ENCODE measurements at regions not wholly inside any gene's neighbourhood (a gene's known extent, or its start where the extent isn't known, plus 50 kb on each side); places are given as distances from the start of the nearest gene placed in this dataset.
"Not testable (repeated sequence)": the region's sequence is repeated elsewhere in the genome, so short reads cannot be mapped to it uniquely, and the experiment has no call there.

- H3K9me3 ChIP-seq = no peaks in the 10 kb centered on the region
- H3K27me3 ChIP-seq = no peaks in the 10 kb centered on the region
- no peaks in the 10 kb centered on the region for H3K36me3 ChIP-seq
- no peaks in the 10 kb centered on the region for H3K4me1 ChIP-seq
- no peak overlapping the region for H3K27ac ChIP-seq
- H3K4me3 ChIP-seq = no peak overlapping the region
- TF ChIP-seq CTCF (IDR thresholded peaks at IDR 0.05) = no peak
- no peak for TF ChIP-seq POLR2A (IDR thresholded peaks at IDR 0.05)
- DNase-seq = no peak
Measured at GRCh38 chr1:102661481-102661880, 446.8 kb downstream of the COL11A1 start.

DNA sequence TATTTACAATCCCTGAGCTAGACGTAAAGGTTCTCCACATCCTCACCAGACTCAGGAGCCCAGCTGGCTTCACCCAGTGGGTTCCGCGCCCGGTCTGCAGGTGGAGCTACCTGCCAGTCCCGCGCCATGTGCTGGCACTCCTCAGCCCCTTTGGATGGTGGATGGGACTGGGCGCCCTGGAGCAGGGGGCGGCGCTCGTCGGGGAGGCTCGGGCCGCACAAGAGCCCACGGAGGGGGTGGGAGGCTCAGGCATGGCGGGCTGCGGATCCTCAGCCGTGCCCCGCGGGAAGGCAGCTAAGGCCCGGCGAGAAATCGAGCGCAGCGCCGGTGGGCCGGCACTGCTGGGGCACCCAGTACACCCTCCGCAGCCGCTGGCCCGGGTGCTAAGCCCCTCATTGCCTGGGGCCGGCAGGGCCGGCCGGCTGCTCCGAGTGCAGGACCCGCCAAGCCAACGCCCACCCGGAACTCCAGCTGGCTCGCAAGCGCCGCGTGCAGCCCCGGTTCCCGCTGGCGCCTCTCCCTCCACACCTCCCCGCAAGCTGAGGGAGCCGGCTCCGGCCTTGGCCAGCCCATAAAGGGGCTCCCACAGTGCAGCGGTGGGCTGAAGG, 448.3 kb downstream of the COL11A1 start:
- not testable (repeated sequence) for H3K27ac ChIP-seq, DNase-seq, H3K27me3 ChIP-seq, H3K9me3 ChIP-seq, H3K36me3 ChIP-seq, H3K4me3 ChIP-seq, H3K4me1 ChIP-seq

DNA sequence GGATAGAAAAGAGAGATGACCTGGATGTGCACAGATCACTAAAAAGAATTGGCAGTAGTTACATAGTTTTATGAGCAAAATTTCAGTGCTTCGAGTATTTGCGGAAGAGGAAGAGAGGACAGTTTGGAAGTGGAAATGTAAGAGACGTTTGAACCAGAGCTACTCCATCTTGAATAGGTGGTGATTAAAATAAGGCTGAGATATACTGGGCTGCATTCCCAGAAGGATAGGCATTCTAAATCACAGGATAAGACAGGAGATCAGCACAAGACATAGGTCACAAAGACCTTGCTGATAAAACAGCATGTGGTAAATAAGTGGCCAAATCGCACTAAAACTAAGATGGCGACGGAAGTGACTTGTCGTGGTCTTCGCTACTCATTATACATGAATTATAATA, 453.3 kb downstream of the COL11A1 start:
- no peak for TF ChIP-seq CTCF (IDR thresholded peaks at IDR 0.05)
- TF ChIP-seq POLR2A (IDR thresholded peaks at IDR 0.05) = no peak
- no peaks in the 10 kb centered on the region for H3K36me3 ChIP-seq
- H3K4me3 ChIP-seq = no peak overlapping the region
- no peak for DNase-seq
- no peaks in the 10 kb centered on the region for H3K9me3 ChIP-seq
- no peaks in the 10 kb centered on the region for H3K27me3 ChIP-seq
- no peaks in the 10 kb centered on the region for H3K4me1 ChIP-seq
- H3K27ac ChIP-seq = no peak overlapping the region

GRCh38 chr1:102640872-102641271, 467.4 kb downstream of the COL11A1 start:
- TF ChIP-seq CTCF (IDR thresholded peaks at IDR 0.05) (no peak), POLR2A (IDR thresholded peaks at IDR 0.05) (no peak)
- DNase-seq = no peak

GRCh38 chr1:102640312-102640711, 468.0 kb downstream of the COL11A1 start:
- no peaks in the 10 kb centered on the region for H3K27me3 ChIP-seq
- no peaks in the 10 kb centered on the region for H3K9me3 ChIP-seq
- H3K36me3 ChIP-seq = no peaks in the 10 kb centered on the region
- H3K4me1 ChIP-seq = no peaks in the 10 kb centered on the region
- no peak for DNase-seq
- H3K4me3 ChIP-seq = no peak overlapping the region
- no peak overlapping the region for H3K27ac ChIP-seq
- TF ChIP-seq CTCF (IDR thresholded peaks at IDR 0.05) (no peak), POLR2A (IDR thresholded peaks at IDR 0.05) (no peak)

More at GRCh38 chr1:102640872-102641271, 467.4 kb downstream of the COL11A1 start:
- Histone ChIP-seq H3K36me3 (no peaks in the 10 kb centered on the region), H3K27me3 (no peaks in the 10 kb centered on the region), H3K27ac (no peak overlapping the region), H3K4me3 (no peak overlapping the region), H3K4me1 (no peaks in the 10 kb centered on the region), H3K9me3 (no peaks in the 10 kb centered on the region)

GRCh38 chr1:102631691-102632090, 476.6 kb downstream of the COL11A1 start:
- Histone ChIP-seq H3K4me1 (no peaks in the 10 kb centered on the region), H3K27me3 (no peaks in the 10 kb centered on the region), H3K4me3 (no peak overlapping the region), H3K27ac (no peak overlapping the region), H3K36me3 (no peaks in the 10 kb centered on the region), H3K9me3 (no peaks in the 10 kb centered on the region)
- TF ChIP-seq POLR2A (IDR thresholded peaks at IDR 0.05) (no peak), CTCF (IDR thresholded peaks at IDR 0.05) (no peak)
- DNase-seq = no peak

Data from Peyer's patch (tissue), 4 donors.